ENCODE measurements at regions not wholly inside any gene's neighbourhood (a gene's known extent, or its start where the extent isn't known, plus 50 kb on each side); places are given as distances from the start of the nearest gene placed in this dataset.

- TF ChIP-seq, protein P1, sequence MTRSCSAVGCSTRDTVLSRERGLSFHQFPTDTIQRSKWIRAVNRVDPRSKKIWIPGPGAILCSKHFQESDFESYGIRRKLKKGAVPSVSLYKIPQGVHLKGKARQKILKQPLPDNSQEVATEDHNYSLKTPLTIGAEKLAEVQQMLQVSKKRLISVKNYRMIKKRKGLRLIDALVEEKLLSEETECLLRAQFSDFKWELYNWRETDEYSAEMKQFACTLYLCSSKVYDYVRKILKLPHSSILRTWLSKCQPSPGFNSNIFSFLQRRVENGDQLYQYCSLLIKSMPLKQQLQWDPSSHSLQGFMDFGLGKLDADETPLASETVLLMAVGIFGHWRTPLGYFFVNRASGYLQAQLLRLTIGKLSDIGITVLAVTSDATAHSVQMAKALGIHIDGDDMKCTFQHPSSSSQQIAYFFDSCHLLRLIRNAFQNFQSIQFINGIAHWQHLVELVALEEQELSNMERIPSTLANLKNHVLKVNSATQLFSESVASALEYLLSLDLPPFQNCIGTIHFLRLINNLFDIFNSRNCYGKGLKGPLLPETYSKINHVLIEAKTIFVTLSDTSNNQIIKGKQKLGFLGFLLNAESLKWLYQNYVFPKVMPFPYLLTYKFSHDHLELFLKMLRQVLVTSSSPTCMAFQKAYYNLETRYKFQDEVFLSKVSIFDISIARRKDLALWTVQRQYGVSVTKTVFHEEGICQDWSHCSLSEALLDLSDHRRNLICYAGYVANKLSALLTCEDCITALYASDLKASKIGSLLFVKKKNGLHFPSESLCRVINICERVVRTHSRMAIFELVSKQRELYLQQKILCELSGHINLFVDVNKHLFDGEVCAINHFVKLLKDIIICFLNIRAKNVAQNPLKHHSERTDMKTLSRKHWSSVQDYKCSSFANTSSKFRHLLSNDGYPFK (CRISPR knock-in tag; IDR thresholded peaks at IDR 0.05; ENCODE audit: borderline replicate concordance): no peak
- TF ChIP-seq THAP11 (CRISPR knock-in tag; IDR thresholded peaks at IDR 0.05) (no peak), ZNF550 (CRISPR knock-in tag; IDR thresholded peaks at IDR 0.05; ENCODE audit: borderline replicate concordance) (no peak), ZNF235 (CRISPR knock-in tag; IDR thresholded peaks at IDR 0.05; ENCODE audit: borderline replicate concordance) (no peak), CSRNP2 (CRISPR knock-in tag; conservative IDR thresholded peaks at IDR 0.05; ENCODE audit: low read depth) (no peak), MNT (IDR thresholded peaks at IDR 0.05) (no peak), MBNL3 (CRISPR knock-in tag; conservative IDR thresholded peaks at IDR 0.05) (no peak), ZNF530 (CRISPR knock-in tag; IDR thresholded peaks at IDR 0.05; ENCODE audit: low read depth) (no peak), FOXM1 (CRISPR knock-in tag; IDR thresholded peaks at IDR 0.05) (no peak), PTBP1 (IDR thresholded peaks at IDR 0.05; ENCODE audit: low read depth, low read length, poor library complexity, severe bottlenecking) (no peak), FOXA3 (CRISPR knock-in tag; IDR thresholded peaks at IDR 0.05) (no peak), GPN1 (CRISPR knock-in tag; IDR thresholded peaks at IDR 0.05; ENCODE audit: borderline replicate concordance) (no peak), GFI1 (CRISPR knock-in tag; IDR thresholded peaks at IDR 0.05; ENCODE audit: borderline replicate concordance) (no peak)
Observed at GRCh38 chr9:7467186-7467585, 332.4 kb downstream of the DMAC1 start (continued).

Measured in HepG2 (cell line).